Uterus (tissue), 2 donors: ENCODE measurements at regions not wholly inside any gene's neighbourhood (a gene's known extent, or its start where the extent isn't known, plus 50 kb on each side); places are given as distances from the start of the nearest gene placed in this dataset.

ENCODE experiments used
- CTCF ChIP-seq, 4 experiments: fragments of 200-600 bp in 2 of 4; fragments of 450-650 bp in 2 of 4; sonication (generic) in 2 of 4; IDR thresholded peaks; one replicate each; pipeline ENCODE4 v1.5.1; 2016 to 2019; ENCODE audit warnings: antibody characterized with exemption in 4 of 4, mild to moderate bottlenecking in 2 of 4, moderate library complexity in 1 of 4
- POLR2A ChIP-seq, 2 donors: fragments of 450-650 bp; IDR thresholded peaks; one replicate each; pipeline ENCODE4 v1.6.1; 2016; ENCODE audit warnings: antibody characterized with exemption in 2 of 2, mild to moderate bottlenecking in 1 of 2, moderate library complexity in 1 of 2

GRCh38 chr5:167644619-167645018 lies 646.8 kb upstream of the WWC1 start:
- TF ChIP-seq CTCF (IDR thresholded peaks at IDR 0.05) (no peak), POLR2A (IDR thresholded peaks at IDR 0.05) (no peak)
